Middle frontal gyrus (tissue), 1 donor: ENCODE measurements at regions not wholly inside any gene's neighbourhood (a gene's known extent, or its start where the extent isn't known, plus 50 kb on each side); places are given as distances from the start of the nearest gene placed in this dataset.
"Not testable (repeated sequence)": the region's sequence is repeated elsewhere in the genome, so short reads cannot be mapped to it uniquely, and the experiment has no call there.

Source experiments
- DNase-seq: peaks from one replicate; pipeline ENCODE4 v3.0.0-alpha.2; 2015; ENCODE audit warnings: low spot score; ENCODE audit errors: extremely low spot score

DNA sequence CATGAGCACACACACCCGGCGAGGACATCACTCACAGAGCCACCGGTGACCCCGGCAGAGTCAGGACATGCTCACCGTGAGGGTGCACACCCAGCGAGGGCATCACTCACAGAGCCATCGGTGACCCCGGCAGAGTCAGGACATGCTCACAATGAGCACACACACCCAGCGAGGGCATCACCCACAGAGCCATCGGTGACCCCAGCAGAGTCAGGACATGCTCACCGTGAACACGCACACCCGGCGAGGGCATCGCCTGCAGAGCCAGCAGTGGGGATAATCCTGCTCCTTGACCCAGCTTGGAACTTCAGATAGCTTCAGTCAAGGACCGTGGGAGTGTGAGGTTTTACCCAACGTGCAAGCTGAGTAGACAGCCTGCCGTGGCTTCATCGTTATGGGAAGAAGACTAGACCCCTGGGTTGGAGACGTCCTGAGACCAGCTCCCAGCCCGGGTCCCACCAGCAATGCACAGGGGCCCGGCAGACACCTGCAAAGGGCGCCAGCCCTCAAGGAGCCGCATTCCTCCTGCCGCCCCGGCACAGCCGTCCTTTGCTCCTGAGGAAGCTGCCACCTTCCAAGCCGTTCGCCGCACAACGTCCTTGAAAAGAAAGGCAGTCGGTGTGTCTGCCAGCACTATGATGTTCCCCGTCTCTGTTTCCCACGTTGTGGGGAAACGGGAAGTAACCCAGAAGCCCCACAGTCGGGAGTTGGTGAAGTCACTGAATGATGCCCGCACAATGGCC, 192.3 kb downstream of the DLL1 start:
- no peak for DNase-seq

- DNase-seq = no peak
Measured at GRCh38 chr6:170097505-170098427, 193.1 kb downstream of the DLL1 start.

- DNase-seq = no peak
Measured at GRCh38 chr6:170096803-170097504, 193.9 kb downstream of the DLL1 start.

DNA sequence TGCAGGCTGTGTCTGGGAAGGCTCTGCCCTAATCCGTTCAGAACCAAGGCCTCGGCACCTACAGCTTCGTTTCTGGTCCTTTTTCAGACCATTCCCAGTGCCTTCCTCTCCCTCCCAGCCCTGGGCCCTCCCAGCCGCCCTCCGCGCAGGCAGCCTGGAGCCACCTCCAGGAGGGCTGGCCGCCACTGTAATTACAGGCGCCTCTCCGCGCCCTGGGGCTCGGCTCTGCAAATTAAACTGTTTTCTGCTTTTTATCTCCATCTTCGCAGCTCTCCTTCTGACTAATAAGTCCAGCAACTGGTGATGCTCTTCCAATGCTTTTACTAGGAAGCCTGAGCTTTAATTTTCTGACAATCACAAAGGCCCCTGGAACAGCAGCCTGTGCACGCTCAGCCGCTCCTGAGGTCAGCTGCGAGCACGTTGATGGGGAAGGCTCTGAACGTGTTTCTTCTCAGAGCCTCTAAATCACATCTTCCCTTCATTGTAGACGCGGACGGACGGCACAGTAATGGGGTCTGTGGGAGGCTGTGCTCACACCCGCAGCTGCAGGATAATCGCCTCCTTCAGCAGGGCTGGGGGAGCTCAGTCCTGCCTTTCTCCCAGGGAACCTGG, 194.6 kb downstream of the DLL1 start:
- DNase-seq = no peak

- DNase-seq = no peak
Measured at GRCh38 chr6:170095273-170095981, 195.5 kb downstream of the DLL1 start.

DNA sequence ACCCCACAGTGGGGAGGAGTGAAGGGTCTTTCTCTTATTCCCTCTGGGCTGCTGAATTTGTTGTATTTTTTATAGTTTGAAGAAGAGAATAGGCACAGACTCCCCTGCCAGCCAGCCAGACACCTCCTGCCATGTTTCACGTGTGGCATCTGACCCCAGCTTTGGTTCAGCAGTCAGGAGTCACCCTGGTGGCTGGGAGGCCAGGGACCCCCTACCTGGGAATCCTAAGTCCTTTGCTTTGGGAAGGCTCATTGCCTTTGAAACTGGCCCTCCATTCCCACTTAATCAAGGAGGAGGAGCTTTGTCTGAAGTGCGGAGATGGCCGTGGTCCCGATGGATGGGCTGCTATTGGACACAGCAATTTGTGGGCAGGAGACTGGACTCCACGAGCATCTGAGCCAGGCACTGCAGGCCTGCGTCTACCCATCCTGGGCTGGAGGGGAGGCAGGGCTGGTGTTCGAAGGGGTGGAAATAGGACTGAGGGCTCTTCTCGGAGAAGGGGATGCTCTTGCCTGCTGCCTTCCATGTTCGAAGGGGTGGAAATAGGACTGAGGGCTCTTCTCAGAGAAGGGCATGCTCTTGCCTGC, 196.1 kb downstream of the DLL1 start:
- no peak for DNase-seq

GRCh38 chr6:170093658-170094596, 197.0 kb downstream of the DLL1 start:
- DNase-seq = no peak

DNA sequence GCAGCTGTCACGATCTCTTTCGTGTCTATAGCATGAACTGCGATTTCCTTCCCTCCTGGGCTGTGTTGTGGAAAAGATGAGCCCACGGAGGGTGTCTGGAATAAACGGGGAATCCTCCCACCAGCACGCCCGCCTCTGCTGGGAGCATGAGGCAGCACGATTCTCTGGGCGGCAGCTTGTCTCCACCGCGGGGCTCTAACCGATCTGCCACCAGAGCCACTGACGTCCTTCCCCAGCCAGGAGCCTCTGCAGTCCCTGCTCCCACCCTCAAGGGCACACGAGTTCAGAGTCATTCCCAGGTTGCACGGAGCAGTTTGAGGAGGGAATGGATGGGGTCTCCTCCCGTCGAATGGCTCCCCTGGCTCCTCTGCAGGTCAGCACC, 197.6 kb downstream of the DLL1 start:
- DNase-seq = no peak

GRCh38 chr6:170092826-170093225, 198.1 kb downstream of the DLL1 start:
- no peak for DNase-seq

DNA sequence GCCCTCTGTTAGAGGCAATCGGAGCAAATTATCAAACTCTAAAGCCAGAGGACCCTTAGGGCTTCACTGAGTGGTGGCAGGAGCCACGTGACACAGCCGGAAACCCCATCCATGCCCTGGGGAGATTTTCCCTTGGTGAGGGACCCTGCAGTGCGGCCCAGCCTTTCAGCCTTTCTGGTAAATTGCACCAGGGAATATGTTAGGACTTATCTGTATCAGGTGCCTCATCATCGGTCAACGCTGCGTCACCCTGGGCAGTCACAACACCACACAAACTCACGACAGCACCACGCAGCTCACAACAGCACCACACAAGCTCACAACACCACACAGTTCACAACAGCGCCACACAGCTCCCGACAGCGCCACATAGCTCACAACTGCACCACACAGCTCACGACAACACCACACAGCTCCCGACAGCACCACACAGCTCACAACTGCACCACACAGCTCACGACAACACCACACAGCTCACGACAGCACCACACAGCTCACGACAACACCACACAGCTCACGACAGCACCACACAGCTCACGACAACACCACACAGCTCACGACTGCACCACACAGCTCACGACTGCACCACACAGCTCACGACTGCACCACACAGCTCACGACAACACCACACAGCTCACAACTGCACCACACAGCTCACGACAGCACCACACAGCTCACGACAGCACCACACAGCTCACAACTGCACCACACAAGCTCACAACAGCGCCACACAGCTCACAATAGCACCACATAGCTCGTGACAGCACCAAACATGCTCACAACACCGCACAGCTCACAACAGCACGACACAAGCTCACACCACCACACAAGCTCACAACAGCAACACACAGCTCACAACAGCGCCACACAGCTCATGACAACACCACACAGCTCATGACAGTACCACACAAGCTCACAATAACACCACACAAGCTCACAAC, 199.0 kb downstream of the DLL1 start:
- DNase-seq = no peak

GRCh38 chr6:170091000-170091638, 199.8 kb downstream of the DLL1 start:
- no peak for DNase-seq

- DNase-seq = no peak
Measured at GRCh38 chr6:170090561-170090960, 200.3 kb downstream of the DLL1 start.

DNA sequence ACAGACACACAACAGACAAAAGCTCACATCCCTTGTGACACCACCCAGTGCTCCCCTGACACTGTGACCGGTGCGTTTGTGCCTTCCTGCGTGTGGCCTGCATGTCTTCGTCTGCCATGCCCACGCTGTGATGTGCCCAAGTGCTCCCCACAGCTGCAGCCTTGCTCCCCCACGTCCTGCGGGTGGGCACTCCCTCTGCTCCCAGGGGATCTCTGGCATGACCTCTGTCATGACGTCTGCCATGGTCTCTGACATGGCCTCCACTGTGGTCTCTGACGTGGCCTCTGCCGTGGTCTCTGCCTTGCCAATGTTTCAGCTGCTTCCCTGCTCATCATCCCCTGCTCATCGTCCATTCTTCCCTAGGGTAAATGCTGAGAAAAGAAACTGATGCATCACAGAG, 200.9 kb downstream of the DLL1 start:
- DNase-seq = no peak

DNA sequence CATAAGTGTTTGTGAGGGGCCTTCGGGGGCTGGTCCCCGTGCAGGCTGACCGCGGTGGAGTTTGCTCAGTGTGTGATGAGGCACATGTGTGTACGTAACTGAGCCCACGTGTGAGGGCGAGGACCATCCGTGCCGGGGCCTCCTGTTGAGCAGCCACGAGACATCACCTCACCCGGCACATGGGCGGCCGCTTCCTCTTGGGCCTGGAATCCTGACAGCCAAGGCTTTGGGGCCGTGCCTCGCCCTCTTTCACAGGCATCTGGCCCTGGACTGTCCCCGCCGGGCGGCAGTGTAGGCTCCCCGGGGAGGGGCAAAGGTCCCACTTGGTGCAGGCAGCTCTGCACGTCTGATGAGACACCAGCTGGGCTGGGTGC, 202.3 kb downstream of the DLL1 start:
- DNase-seq = no peak

GRCh38 chr6:170087941-170088581, 202.8 kb downstream of the DLL1 start:
- DNase-seq = no peak

- not testable (repeated sequence) for DNase-seq
Measured at GRCh38 chr6:170087421-170087780, 203.5 kb downstream of the DLL1 start.

DNA sequence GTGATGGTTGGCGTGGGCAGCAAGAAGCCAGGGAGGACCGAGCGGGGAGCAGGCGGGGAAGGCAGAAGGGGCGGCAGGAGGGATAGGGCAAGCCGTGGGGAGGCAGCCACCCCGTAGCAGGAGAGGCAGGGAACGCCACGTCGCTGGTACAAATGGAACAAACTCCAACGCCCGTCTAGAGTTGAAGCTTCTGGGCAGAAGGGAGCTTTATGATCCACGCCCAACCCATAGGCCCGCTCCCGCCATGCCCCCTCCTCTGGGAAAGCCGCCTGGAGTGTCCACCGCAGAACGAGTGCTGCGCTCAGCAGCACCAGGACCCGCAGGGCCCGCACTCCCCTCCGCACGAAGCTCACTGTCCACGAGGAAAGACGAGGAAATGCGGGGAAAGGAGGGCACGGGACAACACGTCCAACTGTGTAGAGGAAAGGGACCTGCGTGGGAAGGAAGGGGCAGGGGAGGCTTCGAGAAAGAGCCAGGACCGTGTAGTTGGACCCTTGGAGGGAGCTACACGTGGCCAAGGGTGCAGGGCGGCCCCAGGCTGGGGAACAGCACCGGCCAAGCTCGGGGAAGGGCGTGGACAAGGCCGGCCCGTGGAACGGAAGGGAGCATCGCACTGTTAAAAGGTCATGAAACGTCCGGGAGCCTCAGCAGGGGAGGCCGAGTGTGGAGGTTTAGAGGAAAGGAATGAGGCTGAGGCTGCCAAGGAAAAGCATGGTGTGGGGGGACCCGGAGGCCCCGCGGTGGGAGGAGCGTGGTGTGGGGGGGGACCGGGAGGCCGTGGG, 204.0 kb downstream of the DLL1 start:
- DNase-seq = no peak
